Heart right ventricle (tissue), 16 donors: ENCODE measurements at regions not wholly inside any gene's neighbourhood (a gene's known extent, or its start where the extent isn't known, plus 50 kb on each side); places are given as distances from the start of the nearest gene placed in this dataset.

ENCODE experiments used
- ATAC-seq, 8 donors: fragments of 200-7000 bp; cut with Tn5 transposase; one replicate each; pipeline ENCODE4 v1.9.1; 2020; ENCODE audit warnings: mild to moderate bottlenecking in 8 of 8, moderate library complexity in 8 of 8, moderate number of reproducible peaks in 1 of 8
- DNase-seq, 2 donors: peaks; one replicate each; pipeline ENCODE4 v3.0.0-alpha.2; 2020
- H3K27ac ChIP-seq, 10 donors: fragments of 200-600 bp; sonication (generic) in 2 of 10; one replicate each; pipeline versions ENCODE4 v1.5.0 to v1.8.0; 2020 to 2022; ENCODE audit warnings: mild to moderate bottlenecking in 3 of 10
- H3K27me3 ChIP-seq, 7 donors: fragments of 200-600 bp; one replicate each; pipeline ENCODE4 v1.8.0; 2021 to 2022; ENCODE audit warnings: mild to moderate bottlenecking in 2 of 7
- H3K36me3 ChIP-seq, 9 donors: fragments of 200-600 bp; sonication (generic) in 1 of 9; one replicate each; pipeline versions ENCODE4 v1.5.0 to v1.8.0; 2020 to 2022; ENCODE audit warnings: mild to moderate bottlenecking in 2 of 9
- H3K4me1 ChIP-seq, 9 donors: fragments of 200-600 bp; sonication (generic) in 1 of 9; one replicate each; pipeline versions ENCODE4 v1.5.0 to v1.8.0; 2020 to 2022; ENCODE audit warnings: mild to moderate bottlenecking in 4 of 9
- H3K4me3 ChIP-seq, 10 donors: fragments of 200-600 bp; sonication (generic) in 2 of 10; one replicate each; pipeline versions ENCODE4 v1.5.0 to v1.8.0; 2020 to 2022; ENCODE audit warnings: mild to moderate bottlenecking in 7 of 10, moderate library complexity in 2 of 10
- H3K9me3 ChIP-seq, 11 donors: fragments of 200-600 bp in 10 of 11; sonication (generic) in 2 of 11; one replicate each; pipeline versions ENCODE4 v1.5.0 to v1.8.0; 2013 to 2022; ENCODE audit warnings: mild to moderate bottlenecking in 2 of 11, control low read depth in 1 of 11, moderate library complexity in 1 of 11
- WGBS, 2 donors: extraction: QIAGEN DNeasy Blood & Tissue Kit; methylation state at CpG; one replicate each; pipeline ENCODE4 v1.1.7; 2013; ENCODE audit warnings: inconsistent platforms in 1 of 2; 5-methylcytosine and 5-hydroxymethylcytosine counted together
- intact Hi-C, 10 donors: fragments of 100-400 bp; cut with DNase I; formaldehyde crosslinking; loops; one replicate each; pipeline versions ENCODE4 v1.11.1 to v1.14.2; 2022
- TF ChIP-seq, protein P1 (sequence below), 9 donors: fragments of 200-600 bp; sonication (generic) in 2 of 9; IDR thresholded peaks; one replicate each; pipeline versions ENCODE4 v1.5.0 to v1.8.0; 2021 to 2022; ENCODE audit warnings: antibody characterized with exemption in 9 of 9, mild to moderate bottlenecking in 5 of 9, moderate library complexity in 1 of 9
- donor health status: Arrhythmogenic right ventricular cardiomyopathy.
- donor health status: ischemic (EF 13 %, LVEDD 7.1; RV severe dilation, severe dysfunction).
- donor health status: healthy with polysubstance abuse.
- donor health status: DM: no; HTN: yes; CAD: no.
- donor health status: DM: no; HTN: no; CAD: no.
- donor health status: ischemic (EF 25% LVEDD 6.9; RV normal size, moderate dysfunction).
- donor health status: ischemic (EF 25% LVEDD 5.7; RV mildly dilated, moderate dysfunction).
- donor health status: healthy.
- donor health status: DM: yes; HTN: yes; CAD: no.
- donor health status: Ischemic cardiomyopathy.
- donor health status: ischemic (EF 35%, LVEDD 5.7; RV mildly dilated, moderate dysfunction).
- donor health status: nonischemic (EF 11% LVEDD 7.7; RV severe dilation, severe dysfunction).
- donor health status: DM: yes; HTN: yes; CAD: no.
- donor health status: PGD.
- donor health status: ischemic (EF 29% LVEDD 5.4; RV normal size, mild dysfunction).
- donor health status: nonischemic (EF 23%, LVEDD 6.1; RV moderate dilation, normal function).

DNA sequence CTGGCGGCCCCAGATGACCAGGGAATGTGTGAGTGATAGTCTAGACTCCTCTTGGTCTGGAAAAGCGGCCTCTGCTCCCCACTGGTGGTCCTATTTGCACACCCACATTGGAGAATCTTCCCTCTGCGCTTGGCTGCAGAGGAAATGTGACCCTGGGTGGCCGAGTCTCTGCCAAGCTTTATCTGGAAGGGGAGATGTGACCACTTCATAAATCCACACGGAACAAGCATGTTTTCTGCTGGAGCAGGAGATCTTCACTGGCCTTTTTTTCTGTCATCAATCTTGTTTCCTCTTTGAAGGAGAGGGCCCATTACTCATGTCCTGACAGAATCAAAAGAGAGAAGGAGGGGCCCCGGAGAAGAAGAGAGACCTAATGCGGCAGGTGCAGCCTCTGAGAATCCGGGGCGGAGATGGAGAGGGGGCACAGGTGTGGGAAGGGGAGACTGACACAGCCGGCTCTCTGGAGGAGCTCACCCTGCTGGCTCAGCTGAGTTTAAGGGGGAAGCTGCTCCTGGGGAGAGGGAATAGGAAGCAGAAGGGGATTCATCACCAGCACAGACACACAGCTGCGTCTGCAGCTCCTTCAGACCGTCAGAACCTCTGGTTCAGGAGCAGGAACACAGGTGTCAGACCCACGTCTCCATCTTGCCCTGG is 116.3 kb downstream of the SOX9 start:
- DNase-seq (no peak), ATAC-seq (no peak)
- H3K27ac ChIP-seq = no peak overlapping the region
- 42 to 46% methylated on average over 13 of the region's 13 CpGs for WGBS, 2 donors
- intact Hi-C loops = no loop called here
- H3K4me1 ChIP-seq = no peaks in the 10 kb centered on the region
- TF ChIP-seq, protein P1, sequence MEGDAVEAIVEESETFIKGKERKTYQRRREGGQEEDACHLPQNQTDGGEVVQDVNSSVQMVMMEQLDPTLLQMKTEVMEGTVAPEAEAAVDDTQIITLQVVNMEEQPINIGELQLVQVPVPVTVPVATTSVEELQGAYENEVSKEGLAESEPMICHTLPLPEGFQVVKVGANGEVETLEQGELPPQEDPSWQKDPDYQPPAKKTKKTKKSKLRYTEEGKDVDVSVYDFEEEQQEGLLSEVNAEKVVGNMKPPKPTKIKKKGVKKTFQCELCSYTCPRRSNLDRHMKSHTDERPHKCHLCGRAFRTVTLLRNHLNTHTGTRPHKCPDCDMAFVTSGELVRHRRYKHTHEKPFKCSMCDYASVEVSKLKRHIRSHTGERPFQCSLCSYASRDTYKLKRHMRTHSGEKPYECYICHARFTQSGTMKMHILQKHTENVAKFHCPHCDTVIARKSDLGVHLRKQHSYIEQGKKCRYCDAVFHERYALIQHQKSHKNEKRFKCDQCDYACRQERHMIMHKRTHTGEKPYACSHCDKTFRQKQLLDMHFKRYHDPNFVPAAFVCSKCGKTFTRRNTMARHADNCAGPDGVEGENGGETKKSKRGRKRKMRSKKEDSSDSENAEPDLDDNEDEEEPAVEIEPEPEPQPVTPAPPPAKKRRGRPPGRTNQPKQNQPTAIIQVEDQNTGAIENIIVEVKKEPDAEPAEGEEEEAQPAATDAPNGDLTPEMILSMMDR (IDR thresholded peaks at IDR 0.05) = no peak
- H3K27me3 ChIP-seq = peaks cover 0 to 26% (median 6%) of the 10 kb centered on the region in 7 donors
- no peaks in the 10 kb centered on the region for H3K36me3 ChIP-seq
- H3K4me3 ChIP-seq = no peak overlapping the region
- no peaks in the 10 kb centered on the region for H3K9me3 ChIP-seq

DNA sequence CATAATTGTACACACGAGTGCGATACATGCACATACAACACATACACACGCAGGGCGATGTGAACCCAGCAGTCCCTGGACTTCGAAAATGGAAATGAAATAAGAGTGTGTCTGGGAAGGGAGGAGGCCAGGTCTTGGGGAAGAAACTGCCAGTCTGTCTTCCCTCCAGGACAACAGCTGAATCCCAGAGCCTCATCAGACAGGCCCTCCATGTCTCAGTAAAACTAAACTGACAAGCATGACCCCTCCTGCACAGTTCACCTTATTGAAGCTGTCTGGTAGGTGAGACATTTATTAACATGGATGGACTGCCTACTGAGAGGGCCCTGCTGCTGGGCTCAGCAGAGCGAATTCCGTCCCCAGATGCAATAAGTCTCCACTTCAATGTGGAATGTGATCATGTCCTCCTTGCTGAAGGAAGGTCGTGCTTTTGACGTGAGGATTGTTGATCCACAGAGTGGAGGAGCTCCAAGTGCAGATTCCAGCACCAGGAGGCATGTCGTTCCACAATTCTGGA is 117.4 kb downstream of the SOX9 start:
- peaks cover 0 to 2% (median 0%) of the 10 kb centered on the region in 11 donors for H3K9me3 ChIP-seq
- no peak overlapping the region for H3K27ac ChIP-seq
- ATAC-seq (no peak), DNase-seq (no peak)
- H3K4me1 ChIP-seq = no peaks in the 10 kb centered on the region
- TF ChIP-seq, protein P1 (IDR thresholded peaks at IDR 0.05) = no peak
- H3K36me3 ChIP-seq = no peaks in the 10 kb centered on the region
- intact Hi-C loops = no loop called here
- 70 to 71% methylated on average over 10 of the region's 10 CpGs for WGBS, 2 donors
- no peak overlapping the region for H3K4me3 ChIP-seq
- peaks cover 0 to 20% (median 6%) of the 10 kb centered on the region in 7 donors for H3K27me3 ChIP-seq

DNA sequence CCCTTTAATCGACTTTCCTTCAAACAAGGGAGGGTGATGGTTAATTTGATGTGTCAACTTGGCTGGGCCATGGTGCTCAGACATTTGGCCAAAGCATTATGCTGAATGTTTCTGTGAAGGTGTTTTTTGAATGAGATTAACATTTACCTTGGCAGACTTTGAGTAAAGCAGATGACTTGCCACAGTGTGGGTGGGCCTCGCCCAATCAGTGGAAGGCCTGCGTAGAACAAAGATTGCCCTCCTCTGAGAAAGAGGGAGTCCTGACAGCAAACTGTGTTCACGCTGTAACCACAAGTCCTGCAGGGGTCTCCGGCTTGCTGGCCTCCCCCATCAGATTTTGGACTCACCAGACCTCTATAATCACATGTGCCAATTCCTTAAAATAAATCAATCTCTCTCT is 118.7 kb downstream of the SOX9 start:
- Histone ChIP-seq H3K36me3 (no peaks in the 10 kb centered on the region), H3K4me1 (no peaks in the 10 kb centered on the region), H3K4me3 (no peak overlapping the region), H3K27ac (no peak overlapping the region), H3K9me3 (peaks cover 0 to 16% (median 6%) of the 10 kb centered on the region in 11 donors), H3K27me3 (peaks cover 0 to 20% (median 5%) of the 10 kb centered on the region in 7 donors)
- 94 to 97% methylated on average over 5 of the region's 5 CpGs for WGBS, 2 donors
- intact Hi-C loops = no loop called here
- DNase-seq (no peak), ATAC-seq (no peak)
- TF ChIP-seq, protein P1 (IDR thresholded peaks at IDR 0.05) = no peak

DNA sequence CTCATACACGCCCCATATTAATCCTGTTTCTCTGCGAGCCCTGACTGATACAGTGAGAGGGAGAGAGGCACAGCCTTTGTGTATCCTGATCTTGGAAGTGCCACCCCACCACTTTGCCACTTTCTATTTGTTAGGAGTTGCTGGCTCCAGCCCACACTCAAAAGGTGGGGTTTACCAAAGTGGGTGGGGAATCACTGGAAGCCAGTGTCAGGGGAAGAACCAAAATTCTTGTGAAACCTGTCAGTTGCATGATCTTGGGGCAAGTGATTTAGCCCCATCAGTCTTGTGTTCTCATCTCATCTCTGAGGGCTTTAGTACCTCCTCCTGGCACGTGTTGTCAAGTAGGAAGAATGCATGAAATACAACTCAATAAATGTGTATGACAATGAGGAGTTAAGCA is 119.5 kb downstream of the SOX9 start:
- H3K9me3 ChIP-seq = peaks cover 0 to 19% (median 6%) of the 10 kb centered on the region in 11 donors
- intact Hi-C loops = no loop called here
- H3K27ac ChIP-seq = no peak overlapping the region
- TF ChIP-seq, protein P1 (IDR thresholded peaks at IDR 0.05) = no peak
- H3K4me3 ChIP-seq = no peak overlapping the region
- no peak for DNase-seq
- H3K4me1 ChIP-seq = no peaks in the 10 kb centered on the region
- ATAC-seq = no peak
- 76 to 77% methylated on average over 3 of the region's 3 CpGs for WGBS, 2 donors
- H3K27me3 ChIP-seq = peaks cover 0 to 16% (median 5%) of the 10 kb centered on the region in 7 donors
- H3K36me3 ChIP-seq = no peaks in the 10 kb centered on the region
